CD4-positive, alpha-beta T cell treated with Interleukin-17A for 4 hours (primary cell): ENCODE measurements at regions not wholly inside any gene's neighbourhood (a gene's known extent, or its start where the extent isn't known, plus 50 kb on each side); places are given as distances from the start of the nearest gene placed in this dataset.

ENCODE experiments used
- DNase-seq: peaks from one replicate; pipeline ENCODE4 v3.0.0-alpha.2; 2020; ENCODE audit warnings: mixed read lengths

GRCh38 chr10:121076776-121077715 lies 225.9 kb downstream of the WDR11 start:
- DNase-seq = no peak

DNA sequence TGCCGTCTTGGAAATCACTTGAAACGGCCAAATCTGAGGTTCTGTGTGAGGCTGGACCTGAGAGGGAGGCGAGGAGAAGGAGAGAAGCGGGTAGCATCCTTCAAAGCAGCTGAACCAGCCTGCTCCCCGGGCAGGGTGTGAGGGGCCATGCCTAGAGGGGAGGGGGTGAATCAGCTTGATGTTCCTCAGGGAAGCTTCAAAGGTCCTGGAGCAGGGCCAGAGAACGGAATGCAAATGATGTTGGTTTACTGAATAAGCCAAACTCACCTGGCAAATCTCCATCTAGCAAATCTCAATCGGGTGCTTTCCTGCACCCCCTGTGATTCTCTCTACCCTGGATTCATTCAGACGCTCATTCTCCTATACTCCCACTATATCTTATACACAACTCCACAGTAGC lies 226.9 kb downstream of the WDR11 start:
- no peak for DNase-seq

DNA sequence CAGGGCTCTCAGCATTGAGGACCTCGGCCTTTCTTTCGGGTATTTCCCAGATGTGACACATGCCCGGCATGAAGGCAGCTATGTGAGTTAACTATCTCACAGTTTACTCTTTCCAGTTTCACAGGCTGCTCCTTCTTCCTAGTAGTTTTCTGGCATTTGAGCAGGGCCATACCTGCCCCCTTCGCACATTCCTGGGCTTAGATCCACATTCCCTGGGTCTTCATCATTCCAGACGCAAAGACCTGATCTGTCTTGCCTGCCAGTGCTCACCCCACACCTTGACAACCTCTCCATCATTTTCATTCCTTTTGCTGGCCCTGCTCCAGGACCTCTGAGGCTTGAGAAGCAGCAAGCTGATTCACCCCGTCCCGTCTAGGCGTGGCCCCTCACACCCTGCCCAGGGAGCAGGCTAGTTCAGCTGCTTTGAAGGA lies 227.5 kb downstream of the WDR11 start:
- no peak for DNase-seq

DNA sequence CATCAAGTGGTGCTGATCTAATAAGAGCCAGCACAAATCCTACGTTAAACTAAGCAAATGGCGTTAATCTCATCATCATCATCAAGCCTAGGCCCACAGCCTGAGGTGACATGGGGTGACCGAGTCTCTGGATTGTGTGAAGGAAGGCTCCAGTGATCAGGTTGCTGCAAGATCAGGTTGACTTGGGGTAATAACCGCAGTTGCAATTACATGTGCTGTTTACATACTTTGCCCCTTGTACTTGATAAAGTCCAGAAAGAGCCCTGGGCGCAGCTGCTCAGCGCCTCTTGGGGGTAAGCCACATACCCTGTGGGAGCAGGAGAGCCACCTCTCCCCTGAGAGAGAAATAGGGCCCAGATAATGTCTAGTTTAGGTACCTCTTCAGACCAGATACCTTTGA lies 228.1 kb downstream of the WDR11 start:
- DNase-seq = no peak

GRCh38 chr10:121080281-121080891 lies 229.2 kb downstream of the WDR11 start:
- no peak for DNase-seq

DNA sequence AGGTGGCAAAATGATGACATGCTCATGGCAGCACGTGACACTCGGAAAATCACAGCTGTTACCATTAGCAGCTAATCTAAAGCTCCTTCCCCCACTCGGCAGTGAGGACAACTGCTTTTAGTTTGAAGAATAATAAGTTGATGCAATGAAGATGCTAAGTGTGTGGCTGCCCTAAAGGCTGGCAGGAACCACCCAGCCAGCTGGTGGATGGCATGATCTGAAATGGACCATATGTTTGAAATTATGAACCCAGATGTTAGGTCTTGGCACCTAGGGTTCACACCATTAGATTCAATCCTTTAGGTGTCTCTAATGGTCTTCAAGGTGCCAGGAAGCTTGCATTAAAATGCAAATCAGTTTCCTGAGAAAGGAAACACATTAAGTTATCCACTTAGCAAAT lies 230.1 kb downstream of the WDR11 start:
- no peak for DNase-seq

- DNase-seq = no peak
These were observed 231.8 kb downstream of the WDR11 start for GRCh38 chr10:121082984-121083383.

DNA sequence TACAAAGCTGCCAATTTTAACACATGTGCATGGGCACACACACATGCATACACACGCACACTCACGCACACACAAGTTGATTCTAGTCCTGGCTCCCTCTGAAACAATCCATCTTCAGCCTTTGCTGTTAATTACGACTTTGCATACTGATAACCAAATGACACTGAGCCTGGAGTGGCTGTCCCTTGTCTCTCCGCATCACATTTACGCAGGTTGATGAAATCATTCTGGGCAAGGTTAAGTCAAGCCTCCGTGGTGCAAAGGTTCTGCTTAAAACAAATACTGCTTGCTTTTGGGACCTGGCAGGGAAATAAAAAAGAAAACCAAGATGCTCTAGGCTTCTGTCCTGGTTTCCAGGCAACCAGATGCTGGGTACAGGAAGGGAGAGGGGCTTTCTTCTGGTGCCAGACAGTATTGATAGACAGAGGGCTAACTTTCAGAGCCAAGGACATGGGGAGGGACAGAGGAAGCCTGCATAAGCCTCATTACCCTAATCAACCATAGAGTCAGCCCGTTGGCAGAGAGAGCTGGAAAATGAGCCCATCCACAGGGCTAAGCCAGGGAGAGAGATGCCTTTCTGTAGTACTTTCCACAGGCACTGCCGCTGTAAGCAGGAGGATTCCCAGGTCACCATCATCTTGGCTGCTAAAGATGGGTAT lies 233.0 kb downstream of the WDR11 start:
- DNase-seq = no peak

GRCh38 chr10:121084675-121085070 lies 233.5 kb downstream of the WDR11 start:
- no peak for DNase-seq

- no peak for DNase-seq
These were observed 234.2 kb downstream of the WDR11 start for GRCh38 chr10:121085367-121085766.

DNA sequence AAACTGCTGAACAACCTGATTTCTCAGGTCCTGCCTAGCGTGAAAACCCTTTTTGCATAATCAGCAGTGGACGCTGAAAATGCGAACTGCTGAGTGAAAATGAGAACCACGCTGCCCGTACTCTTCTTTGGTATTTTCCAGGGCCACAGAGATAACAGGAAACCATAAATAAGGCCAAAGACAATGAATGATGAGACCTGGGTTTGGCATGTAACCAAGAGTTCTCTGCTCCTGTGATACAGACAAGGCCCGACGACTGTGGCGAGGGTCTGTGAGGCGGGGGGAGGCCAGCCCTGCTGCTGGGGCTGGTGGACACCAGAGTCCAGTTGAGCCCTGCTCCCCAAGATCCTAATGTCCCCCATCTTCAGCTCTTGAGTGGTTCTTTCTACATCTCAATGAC lies 236.0 kb downstream of the WDR11 start:
- no peak for DNase-seq

- DNase-seq = no peak
These were observed 236.5 kb downstream of the WDR11 start for GRCh38 chr10:121087688-121088087.

DNA sequence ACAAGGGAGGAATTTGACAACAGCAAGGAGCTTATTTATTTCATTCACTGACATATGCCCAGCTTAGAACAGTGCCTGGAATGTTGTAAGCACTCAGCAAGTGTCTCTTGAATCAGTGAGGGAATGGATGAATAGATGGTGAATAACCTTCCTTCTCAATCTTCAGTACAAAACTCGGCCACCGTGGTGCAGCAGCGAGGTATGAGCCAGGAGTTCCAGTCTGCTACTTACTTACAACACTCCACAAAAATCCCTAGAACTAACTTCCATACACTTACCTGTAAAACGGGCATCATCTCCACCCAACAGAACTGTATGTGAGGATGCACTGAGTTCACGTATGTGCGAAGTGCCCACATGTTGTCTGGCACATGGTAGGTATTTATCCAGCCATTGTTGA lies 237.4 kb downstream of the WDR11 start:
- no peak for DNase-seq

GRCh38 chr10:121089434-121089833 lies 238.3 kb downstream of the WDR11 start:
- no peak for DNase-seq

DNA sequence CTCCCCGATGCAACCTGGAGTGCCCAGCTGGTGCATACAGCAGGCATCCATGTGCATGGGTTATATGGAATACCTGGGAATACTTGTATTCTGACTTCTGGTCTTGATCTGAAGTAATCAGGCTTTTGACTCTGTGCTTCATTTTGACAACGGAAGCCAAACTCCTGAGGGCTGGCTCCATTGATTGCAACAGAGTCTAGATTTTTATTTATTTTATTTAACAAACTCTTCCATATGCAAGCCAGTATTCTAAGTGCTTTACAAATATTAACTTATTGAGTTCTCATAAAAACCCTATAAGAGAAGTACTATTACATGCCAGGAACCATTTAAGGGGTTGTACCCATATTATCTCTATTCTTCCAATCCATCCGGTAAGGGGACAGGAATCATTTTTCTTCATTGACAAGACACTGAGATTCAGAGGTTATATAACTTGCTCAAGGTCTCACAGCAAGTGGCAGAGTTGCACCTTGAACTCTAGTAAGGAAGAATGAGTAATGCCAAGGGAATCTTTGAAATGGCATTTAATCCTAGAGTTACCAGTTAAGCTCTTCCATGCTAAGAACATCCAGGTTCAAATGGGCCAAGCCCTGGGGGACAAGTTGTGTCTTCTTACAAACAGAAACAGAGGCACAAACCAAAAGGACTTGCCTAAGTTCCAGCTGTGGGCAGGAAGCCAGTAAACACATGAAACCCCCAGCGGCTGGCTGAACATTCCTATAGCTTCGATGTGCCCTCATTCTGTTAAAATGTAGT lies 241.0 kb downstream of the WDR11 start:
- DNase-seq = no peak

- no peak for DNase-seq
These were observed 241.5 kb downstream of the WDR11 start for GRCh38 chr10:121092720-121093095.

- DNase-seq = no peak
These were observed 245.7 kb downstream of the WDR11 start for GRCh38 chr10:121096617-121097431.

DNA sequence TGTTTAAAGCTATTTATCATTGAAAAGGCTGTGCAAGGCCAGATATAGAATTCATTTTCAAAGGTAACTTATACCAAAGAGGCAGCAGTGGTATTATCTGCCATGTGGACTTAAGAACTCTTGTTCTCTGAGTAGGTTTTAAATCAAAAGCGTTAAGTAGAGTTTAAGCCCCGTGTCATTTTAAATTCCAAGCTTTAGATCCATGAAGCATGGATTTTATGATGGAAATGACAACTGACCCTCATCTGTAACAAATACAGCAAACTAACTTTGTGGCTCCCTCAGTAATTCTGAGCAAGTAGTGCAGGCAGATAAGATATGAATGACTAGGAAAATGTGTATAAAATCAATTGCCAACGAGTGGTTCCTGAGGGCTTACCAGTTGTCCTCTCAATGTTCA lies 247.0 kb downstream of the WDR11 start:
- no peak for DNase-seq

GRCh38 chr10:121098751-121099150 lies 247.6 kb downstream of the WDR11 start:
- DNase-seq = no peak

GRCh38 chr10:121099181-121099580 lies 248.0 kb downstream of the WDR11 start:
- no peak for DNase-seq

- no peak for DNase-seq
These were observed 248.4 kb downstream of the WDR11 start for GRCh38 chr10:121099592-121099991.

DNA sequence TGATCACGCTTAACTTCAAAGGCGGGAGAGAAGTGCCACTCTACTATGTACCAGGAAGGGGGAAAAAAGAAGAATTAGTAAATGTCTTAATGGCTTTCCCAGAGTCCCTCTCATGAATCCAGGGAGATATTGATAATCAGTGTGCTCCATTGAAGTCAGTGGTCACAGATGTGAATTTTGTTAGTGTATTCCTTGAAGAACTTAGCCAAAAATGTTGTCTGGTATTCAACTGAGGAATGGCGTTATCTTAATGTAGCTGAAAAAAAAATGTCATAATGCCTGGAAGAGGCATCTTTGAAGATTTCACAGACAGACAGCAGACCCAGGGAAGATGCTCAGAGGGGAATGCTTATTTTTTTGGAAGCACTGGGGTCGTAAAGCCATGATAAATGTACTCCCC lies 250.4 kb downstream of the WDR11 start:
- no peak for DNase-seq
